ENCODE measurements at regions not wholly inside any gene's neighbourhood (a gene's known extent, or its start where the extent isn't known, plus 50 kb on each side); places are given as distances from the start of the nearest gene placed in this dataset.

DNA sequence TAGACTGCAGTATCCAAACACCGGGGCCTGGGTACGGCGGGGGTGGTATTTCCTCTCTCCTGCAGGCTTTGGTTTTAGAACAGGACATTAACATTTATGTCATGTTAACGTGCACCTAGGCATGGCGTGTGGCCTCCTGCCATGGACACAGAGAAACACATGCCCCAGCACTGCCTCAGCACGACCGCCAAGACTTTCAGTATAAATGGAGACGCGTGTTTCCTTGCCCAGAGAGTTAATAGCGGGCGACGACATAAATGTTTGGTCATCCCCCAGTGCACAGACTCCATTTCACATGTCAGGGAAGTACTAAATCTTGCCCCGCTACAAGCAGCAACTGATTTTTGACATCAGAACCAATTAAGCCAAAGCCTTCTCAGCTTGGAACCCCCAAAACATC is 737.9 kb downstream of the RAB28 start:
- Histone ChIP-seq H3K36me3 (ENCODE audit: insufficient read depth, insufficient read length, low read length) (no peaks in the 10 kb centered on the region), H3K9ac (ENCODE audit: insufficient read length, low read depth) (no peak overlapping the region), H3K9me3 (ENCODE audit: insufficient read depth, low read length) (no peaks in the 10 kb centered on the region; the same call in 1 of the 2 replicates), H3K4me3 (ENCODE audit: insufficient read length, low read depth) (no peak overlapping the region), H3K4me1 (ENCODE audit: insufficient read depth, insufficient read length) (no peaks in the 10 kb centered on the region), H3K27me3 (ENCODE audit: insufficient read depth, insufficient read length) (no peaks in the 10 kb centered on the region)
- no peak for DNase-seq (ENCODE audit: low read depth, low spot score)
- no peak for TF ChIP-seq YY1 (IDR thresholded peaks at IDR 0.05; ENCODE audit: insufficient read depth, insufficient read length)
- TF ChIP-seq SUZ12 (IDR thresholded peaks at IDR 0.05; ENCODE audit: extremely low read depth, insufficient read depth, insufficient read length) = no peak
- TF ChIP-seq ZNF274 (IDR thresholded peaks at IDR 0.05; ENCODE audit: low read depth, low read length) = no peak

DNA sequence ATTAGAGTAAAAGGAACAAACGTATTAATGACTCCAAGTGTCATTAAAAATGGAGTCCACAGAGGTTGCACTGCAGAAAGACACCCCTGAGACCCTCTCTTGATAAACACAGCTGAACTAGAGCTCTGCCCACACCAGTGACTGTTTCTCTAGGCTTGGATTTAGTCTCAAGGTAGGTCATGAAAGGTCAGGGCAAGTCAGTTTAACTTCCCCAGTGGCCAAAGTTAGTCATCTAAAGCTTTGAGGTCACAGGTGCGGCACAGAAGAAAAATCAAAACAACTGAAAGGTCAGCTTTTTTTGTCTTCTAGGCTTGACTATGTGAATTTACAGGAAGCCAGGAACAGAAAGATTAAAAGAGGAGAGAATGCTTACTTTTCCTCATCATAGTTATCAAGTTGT is 749.6 kb downstream of the RAB28 start:
- Histone ChIP-seq H3K4me3 (ENCODE audit: insufficient read length, low read depth) (no peak overlapping the region), H3K9me3 (ENCODE audit: insufficient read depth, low read length) (no peaks in the 10 kb centered on the region), H3K27me3 (ENCODE audit: insufficient read depth, insufficient read length) (no peaks in the 10 kb centered on the region), H3K9ac (ENCODE audit: insufficient read length, low read depth) (no peak overlapping the region), H3K36me3 (ENCODE audit: insufficient read depth, insufficient read length, low read length) (no peaks in the 10 kb centered on the region), H3K4me1 (ENCODE audit: insufficient read depth, insufficient read length) (no peaks in the 10 kb centered on the region)
- TF ChIP-seq YY1 (IDR thresholded peaks at IDR 0.05; ENCODE audit: insufficient read depth, insufficient read length) (no peak), ZNF274 (IDR thresholded peaks at IDR 0.05; ENCODE audit: low read depth, low read length) (no peak), SUZ12 (IDR thresholded peaks at IDR 0.05; ENCODE audit: extremely low read depth, insufficient read depth, insufficient read length) (no peak)
- DNase-seq (ENCODE audit: low read depth, low spot score) = no peak

DNA sequence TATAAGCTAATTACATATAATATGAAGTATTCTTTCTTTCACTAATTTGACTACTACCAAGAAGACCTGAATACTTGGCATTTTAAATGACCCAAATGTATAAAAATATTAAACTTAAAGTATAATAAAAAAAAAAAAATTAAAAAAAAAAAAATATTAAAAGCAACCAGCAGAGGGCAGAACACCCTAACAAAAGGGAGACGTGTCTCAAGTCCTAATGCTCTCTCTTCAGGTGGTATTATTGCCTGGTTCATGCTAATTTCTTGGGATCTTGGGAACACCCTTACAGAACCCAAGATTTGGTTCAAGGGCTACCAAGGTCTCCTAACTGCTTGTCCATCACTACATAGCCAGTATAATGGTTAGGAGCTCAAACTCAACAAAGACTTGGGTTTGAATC is 754.8 kb downstream of the RAB28 start:
- H3K27me3 ChIP-seq (ENCODE audit: insufficient read depth, insufficient read length) = no peaks in the 10 kb centered on the region
- TF ChIP-seq YY1 (IDR thresholded peaks at IDR 0.05; ENCODE audit: insufficient read depth, insufficient read length) = no peak
- no peak for TF ChIP-seq SUZ12 (IDR thresholded peaks at IDR 0.05; ENCODE audit: extremely low read depth, insufficient read depth, insufficient read length)
- no peak for TF ChIP-seq ZNF274 (IDR thresholded peaks at IDR 0.05; ENCODE audit: low read depth, low read length)
- no peak overlapping the region for H3K9ac ChIP-seq (ENCODE audit: insufficient read length, low read depth)
- DNase-seq (ENCODE audit: low read depth, low spot score) = peak; percentile 13
- no peaks in the 10 kb centered on the region for H3K4me1 ChIP-seq (ENCODE audit: insufficient read depth, insufficient read length)
- no peaks in the 10 kb centered on the region for H3K9me3 ChIP-seq (ENCODE audit: insufficient read depth, low read length)
- no peaks in the 10 kb centered on the region for H3K36me3 ChIP-seq (ENCODE audit: insufficient read depth, insufficient read length, low read length)
- H3K4me3 ChIP-seq (ENCODE audit: insufficient read length, low read depth) = no peak overlapping the region

DNA sequence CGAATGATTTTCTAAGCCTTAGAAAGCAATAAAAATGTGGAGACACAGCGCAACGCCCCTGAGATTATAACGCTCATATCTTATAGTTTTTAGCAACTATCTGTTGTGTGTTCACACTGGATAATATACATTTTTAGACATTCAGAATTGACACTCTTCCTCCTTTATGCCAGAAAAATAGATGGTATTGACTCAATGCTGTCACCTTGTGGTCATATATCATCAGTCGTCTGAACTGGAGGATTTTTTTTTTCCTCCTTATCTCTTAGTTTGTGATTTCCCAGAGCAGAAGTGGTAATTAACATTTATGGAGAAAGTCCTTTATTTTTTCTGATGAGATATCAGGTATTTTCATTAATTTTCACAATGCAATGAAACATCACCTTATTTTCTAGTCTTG is 759.6 kb downstream of the RAB28 start:
- Histone ChIP-seq H3K27me3 (ENCODE audit: insufficient read depth, insufficient read length) (no peaks in the 10 kb centered on the region), H3K9me3 (ENCODE audit: insufficient read depth, low read length) (no peaks in the 10 kb centered on the region), H3K36me3 (ENCODE audit: insufficient read depth, insufficient read length, low read length) (no peaks in the 10 kb centered on the region), H3K4me3 (ENCODE audit: insufficient read length, low read depth) (no peak overlapping the region), H3K9ac (ENCODE audit: insufficient read length, low read depth) (no peak overlapping the region), H3K4me1 (ENCODE audit: insufficient read depth, insufficient read length) (no peaks in the 10 kb centered on the region)
- TF ChIP-seq YY1 (IDR thresholded peaks at IDR 0.05; ENCODE audit: insufficient read depth, insufficient read length) = no peak
- no peak for TF ChIP-seq SUZ12 (IDR thresholded peaks at IDR 0.05; ENCODE audit: extremely low read depth, insufficient read depth, insufficient read length)
- peak; percentile 11 for DNase-seq (ENCODE audit: low read depth, low spot score)

DNA sequence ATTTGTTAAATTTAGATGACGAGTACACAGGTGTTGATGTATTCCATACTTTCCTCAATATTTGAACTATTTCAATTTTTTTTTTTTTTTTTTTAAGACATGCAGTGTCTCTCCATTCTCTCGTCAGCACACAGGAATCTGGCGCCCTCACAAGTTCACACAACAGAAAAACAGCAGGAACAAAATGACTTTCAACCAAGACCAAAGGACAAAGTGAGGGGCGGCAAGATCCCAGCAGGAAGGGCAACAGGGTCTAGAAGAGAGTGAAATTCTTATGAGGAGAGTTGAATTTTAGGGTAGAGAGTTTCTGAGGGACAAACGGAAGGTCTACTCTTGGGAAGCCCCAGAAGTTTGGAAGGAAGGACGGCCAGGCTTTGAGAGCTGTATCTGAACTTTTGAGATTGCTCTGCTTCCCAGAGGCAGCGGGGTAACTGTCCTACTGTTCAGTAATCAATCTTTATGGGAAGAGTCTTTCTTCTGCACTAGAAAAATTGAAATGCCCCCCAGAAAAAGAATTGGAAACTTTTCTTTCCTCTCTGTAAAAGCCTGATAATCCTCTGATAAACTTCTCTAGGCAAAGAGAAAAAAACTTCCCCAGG is 760.2 kb downstream of the RAB28 start:
- Histone ChIP-seq H3K27me3 (ENCODE audit: insufficient read depth, insufficient read length) (no peaks in the 10 kb centered on the region), H3K36me3 (ENCODE audit: insufficient read depth, insufficient read length, low read length) (no peaks in the 10 kb centered on the region), H3K9ac (ENCODE audit: insufficient read length, low read depth) (no peak overlapping the region), H3K9me3 (ENCODE audit: insufficient read depth, low read length) (no peaks in the 10 kb centered on the region), H3K4me1 (ENCODE audit: insufficient read depth, insufficient read length) (no peaks in the 10 kb centered on the region), H3K4me3 (ENCODE audit: insufficient read length, low read depth) (no peak overlapping the region)
- no peak for TF ChIP-seq SUZ12 (IDR thresholded peaks at IDR 0.05; ENCODE audit: extremely low read depth, insufficient read depth, insufficient read length)
- no peak for TF ChIP-seq YY1 (IDR thresholded peaks at IDR 0.05; ENCODE audit: insufficient read depth, insufficient read length)
- no peak for TF ChIP-seq ZNF274 (IDR thresholded peaks at IDR 0.05; ENCODE audit: low read depth, low read length)
- peak; percentile 36 for DNase-seq (ENCODE audit: low read depth, low spot score)

DNA sequence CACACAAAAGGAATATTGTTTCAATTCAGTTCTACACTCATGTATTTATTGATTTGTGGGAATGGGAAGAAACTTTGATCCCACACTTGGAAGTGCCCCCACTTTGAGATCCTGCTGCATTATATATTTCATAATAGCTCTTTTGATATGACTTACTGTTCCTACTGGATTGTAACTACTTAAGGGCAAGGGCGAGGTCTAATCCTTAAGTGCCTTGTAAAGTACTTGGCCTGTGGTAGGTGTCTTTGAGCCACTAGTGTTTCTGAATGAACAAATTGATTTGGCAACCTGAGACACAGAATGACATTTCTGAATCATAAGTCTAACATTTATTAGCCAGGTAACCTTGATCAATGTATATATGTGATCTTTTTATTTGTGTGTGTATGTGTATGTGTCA is 767.2 kb downstream of the RAB28 start:
- no peaks in the 10 kb centered on the region for H3K9me3 ChIP-seq (ENCODE audit: insufficient read depth, low read length)
- TF ChIP-seq ZNF274 (IDR thresholded peaks at IDR 0.05; ENCODE audit: low read depth, low read length) (no peak), YY1 (IDR thresholded peaks at IDR 0.05; ENCODE audit: insufficient read depth, insufficient read length) (no peak), SUZ12 (IDR thresholded peaks at IDR 0.05; ENCODE audit: extremely low read depth, insufficient read depth, insufficient read length) (no peak)
- DNase-seq (ENCODE audit: low read depth, low spot score) = no peak
- no peaks in the 10 kb centered on the region for H3K4me1 ChIP-seq (ENCODE audit: insufficient read depth, insufficient read length)
- no peak overlapping the region for H3K4me3 ChIP-seq (ENCODE audit: insufficient read length, low read depth)
- no peak overlapping the region for H3K9ac ChIP-seq (ENCODE audit: insufficient read length, low read depth)
- no peaks in the 10 kb centered on the region for H3K27me3 ChIP-seq (ENCODE audit: insufficient read depth, insufficient read length)
- no peaks in the 10 kb centered on the region for H3K36me3 ChIP-seq (ENCODE audit: insufficient read depth, insufficient read length, low read length)

DNA sequence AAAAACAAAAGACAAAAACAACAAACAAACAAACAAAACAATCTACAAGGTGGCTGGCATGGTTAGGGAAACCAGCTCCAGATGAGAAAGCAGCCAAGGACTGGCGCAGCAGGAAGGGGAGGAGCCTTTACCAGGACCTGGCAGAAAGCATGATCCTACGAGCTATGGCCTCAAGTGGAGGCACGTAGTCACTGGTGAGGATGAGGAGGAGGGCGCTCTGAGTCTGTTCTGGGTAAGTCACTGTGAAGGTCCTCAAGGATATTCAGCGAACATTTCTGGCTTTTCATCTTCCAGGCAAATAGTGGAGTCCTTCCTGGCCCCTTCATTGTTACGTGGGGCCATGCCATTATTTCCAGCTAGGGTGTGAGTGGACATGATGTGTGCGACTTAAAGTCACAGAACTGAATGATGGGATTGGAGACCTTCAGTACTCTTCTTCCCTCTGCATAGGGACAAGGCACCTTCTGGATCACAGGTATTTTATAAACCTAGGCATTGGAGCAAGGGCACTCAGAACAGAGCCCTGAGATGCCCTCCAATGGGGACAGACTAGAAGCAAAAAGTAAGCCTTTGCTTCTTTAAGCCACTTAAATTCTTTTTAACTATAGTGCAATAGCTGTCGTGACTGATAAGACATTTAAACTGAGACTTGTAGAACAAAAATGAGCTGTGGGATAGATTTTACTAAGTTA is 771.3 kb downstream of the RAB28 start:
- TF ChIP-seq YY1 (IDR thresholded peaks at IDR 0.05; ENCODE audit: insufficient read depth, insufficient read length) (no peak), SUZ12 (IDR thresholded peaks at IDR 0.05; ENCODE audit: extremely low read depth, insufficient read depth, insufficient read length) (no peak), ZNF274 (IDR thresholded peaks at IDR 0.05; ENCODE audit: low read depth, low read length) (no peak)
- H3K36me3 ChIP-seq (ENCODE audit: insufficient read depth, insufficient read length, low read length) = no peaks in the 10 kb centered on the region
- H3K9ac ChIP-seq (ENCODE audit: insufficient read length, low read depth) = no peak overlapping the region
- H3K9me3 ChIP-seq (ENCODE audit: insufficient read depth, low read length) = no peaks in the 10 kb centered on the region
- H3K4me1 ChIP-seq (ENCODE audit: insufficient read depth, insufficient read length) = no peaks in the 10 kb centered on the region
- no peaks in the 10 kb centered on the region for H3K27me3 ChIP-seq (ENCODE audit: insufficient read depth, insufficient read length)
- no peak for DNase-seq (ENCODE audit: low read depth, low spot score)
- H3K4me3 ChIP-seq (ENCODE audit: insufficient read length, low read depth) = no peak overlapping the region

All from NT2/D1 (cell line).